Gastrocnemius medialis (tissue), 4 donors: ENCODE measurements at regions not wholly inside any gene's neighbourhood (a gene's known extent, or its start where the extent isn't known, plus 50 kb on each side); places are given as distances from the start of the nearest gene placed in this dataset.

Experiments
- ATAC-seq, 2 donors: fragments of 150-250 bp; one replicate each; pipeline ENCODE4 v1.9.1; 2016
- DNase-seq, 2 donors: peaks; one replicate each; pipeline ENCODE4 v3.0.0-alpha.2; 2019
- H3K27ac ChIP-seq, 4 donors: fragments of 200-600 bp; sonication (generic); 1 replicate in 1 of 4; 2 replicates in 3 of 4; pipeline ENCODE4 v1.5.1; 2016 to 2018; ENCODE audit warnings: mild to moderate bottlenecking in 2 of 4, moderate library complexity in 1 of 4
- H3K27me3 ChIP-seq, 3 donors: fragments of 200-600 bp; sonication (generic) in 2 of 3; 1 replicate in 1 of 3; 2 replicates in 2 of 3; pipeline versions ENCODE4 v1.5.1 to v1.6.0; 2016 to 2019; ENCODE audit warnings: mild to moderate bottlenecking in 1 of 3, moderate library complexity in 1 of 3
- H3K36me3 ChIP-seq, 2 donors: fragments of 200-600 bp; sonication (generic) in 1 of 2; one replicate each; pipeline ENCODE4 v1.5.1; 2017 to 2018
- H3K4me1 ChIP-seq, 2 donors: fragments of 200-600 bp; sonication (generic) in 1 of 2; one replicate each; pipeline ENCODE4 v1.5.1; 2016 to 2017; ENCODE audit warnings: mild to moderate bottlenecking in 2 of 2
- H3K4me3 ChIP-seq, 4 donors: fragments of 200-600 bp; sonication (generic) in 3 of 4; 1 replicate in 1 of 4; 2 replicates in 3 of 4; pipeline ENCODE4 v1.5.1; 2016 to 2019; ENCODE audit warnings: mild to moderate bottlenecking in 2 of 4
- H3K9me3 ChIP-seq, 3 donors: fragments of 200-600 bp; sonication (generic) in 2 of 3; 1 replicate in 1 of 3; 2 replicates in 2 of 3; pipeline ENCODE4 v1.5.1; 2016 to 2019
- POLR2A ChIP-seq, 2 donors: fragments of 450-650 bp; IDR thresholded peaks; one replicate each; pipeline ENCODE4 v1.6.1; 2017; ENCODE audit warnings: antibody characterized with exemption in 2 of 2, mild to moderate bottlenecking in 2 of 2, moderate library complexity in 2 of 2
- in situ Hi-C, 4 donors: fragments of 200-750 bp; cut with MboI; loops; one replicate each; pipeline versions ENCODE4 v1.15.0 to v1.8.0; 2017; ENCODE audit warnings: low sequenced_read_pairs in 4 of 4
- intact Hi-C: fragments of 100-400 bp; cut with DNase I; formaldehyde crosslinking; loops from one replicate; pipeline ENCODE4 v1.15.1; 2023; ENCODE audit warnings: low total_unique reads
- TF ChIP-seq, protein P1 (sequence below), 5 experiments: fragments of 450-650 bp in 3 of 5; fragments of 200-600 bp in 2 of 5; sonication (generic) in 2 of 5; IDR thresholded peaks in 4 of 5; conservative IDR thresholded peaks in 1 of 5; 1 replicate in 4 of 5; 2 replicates in 1 of 5; pipeline ENCODE4 v1.5.1; 2016 to 2019; ENCODE audit warnings: antibody characterized with exemption in 5 of 5, mild to moderate bottlenecking in 3 of 5, moderate library complexity in 3 of 5

DNA sequence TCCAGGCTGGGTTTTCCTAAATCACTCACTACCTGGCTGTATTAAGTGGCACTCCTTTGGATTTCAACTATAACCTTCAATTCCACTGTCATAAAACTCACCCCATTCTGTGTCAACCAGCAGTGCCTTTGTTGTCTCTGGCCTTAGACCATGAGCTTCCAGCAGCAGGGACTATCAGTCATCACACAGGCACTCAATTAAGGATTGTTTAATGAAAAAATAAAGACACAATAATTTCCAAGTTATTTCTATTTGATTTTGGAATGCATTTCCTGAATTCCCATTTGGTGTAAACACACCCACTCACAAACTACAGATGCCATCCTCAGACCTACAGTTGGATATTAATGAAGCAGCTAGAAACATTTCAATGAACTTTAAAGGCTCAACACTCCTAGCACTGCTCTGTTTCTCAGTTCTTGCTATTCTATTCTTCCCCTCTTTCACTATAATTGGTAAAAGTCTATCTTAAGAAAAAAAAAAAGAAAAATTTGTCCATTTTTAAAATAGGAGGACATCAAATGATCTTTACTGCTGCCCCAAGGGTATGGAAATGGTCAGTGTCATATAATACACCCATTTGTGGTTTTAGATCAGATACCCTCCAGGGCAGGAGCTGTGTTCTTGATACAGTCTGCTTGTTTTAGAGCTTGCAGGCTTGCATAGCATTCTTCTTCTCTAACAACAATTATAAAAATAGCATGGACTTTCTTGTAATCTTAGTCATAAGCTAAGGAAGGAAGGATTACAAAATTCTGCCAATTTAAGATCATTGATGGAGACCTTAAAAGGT, 156.4 kb downstream of the PTGER3 start:
- H3K4me1 ChIP-seq: no peaks in the 10 kb centered on the region
- no peaks in the 10 kb centered on the region for H3K27me3 ChIP-seq
- intact Hi-C loops (no loop called here), in situ Hi-C loops (no loop called here)
- H3K27ac ChIP-seq: no peak overlapping the region
- no peak for TF ChIP-seq POLR2A (IDR thresholded peaks at IDR 0.05)
- TF ChIP-seq, protein P1, sequence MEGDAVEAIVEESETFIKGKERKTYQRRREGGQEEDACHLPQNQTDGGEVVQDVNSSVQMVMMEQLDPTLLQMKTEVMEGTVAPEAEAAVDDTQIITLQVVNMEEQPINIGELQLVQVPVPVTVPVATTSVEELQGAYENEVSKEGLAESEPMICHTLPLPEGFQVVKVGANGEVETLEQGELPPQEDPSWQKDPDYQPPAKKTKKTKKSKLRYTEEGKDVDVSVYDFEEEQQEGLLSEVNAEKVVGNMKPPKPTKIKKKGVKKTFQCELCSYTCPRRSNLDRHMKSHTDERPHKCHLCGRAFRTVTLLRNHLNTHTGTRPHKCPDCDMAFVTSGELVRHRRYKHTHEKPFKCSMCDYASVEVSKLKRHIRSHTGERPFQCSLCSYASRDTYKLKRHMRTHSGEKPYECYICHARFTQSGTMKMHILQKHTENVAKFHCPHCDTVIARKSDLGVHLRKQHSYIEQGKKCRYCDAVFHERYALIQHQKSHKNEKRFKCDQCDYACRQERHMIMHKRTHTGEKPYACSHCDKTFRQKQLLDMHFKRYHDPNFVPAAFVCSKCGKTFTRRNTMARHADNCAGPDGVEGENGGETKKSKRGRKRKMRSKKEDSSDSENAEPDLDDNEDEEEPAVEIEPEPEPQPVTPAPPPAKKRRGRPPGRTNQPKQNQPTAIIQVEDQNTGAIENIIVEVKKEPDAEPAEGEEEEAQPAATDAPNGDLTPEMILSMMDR (IDR thresholded peaks at IDR 0.05 in 4 of 5, conservative IDR thresholded peaks at IDR 0.05 in 1 of 5): no peak
- H3K9me3 ChIP-seq: no peaks in the 10 kb centered on the region
- no peak for ATAC-seq
- no peak overlapping the region for H3K4me3 ChIP-seq
- H3K36me3 ChIP-seq: no peaks in the 10 kb centered on the region
- no peak for DNase-seq

DNA sequence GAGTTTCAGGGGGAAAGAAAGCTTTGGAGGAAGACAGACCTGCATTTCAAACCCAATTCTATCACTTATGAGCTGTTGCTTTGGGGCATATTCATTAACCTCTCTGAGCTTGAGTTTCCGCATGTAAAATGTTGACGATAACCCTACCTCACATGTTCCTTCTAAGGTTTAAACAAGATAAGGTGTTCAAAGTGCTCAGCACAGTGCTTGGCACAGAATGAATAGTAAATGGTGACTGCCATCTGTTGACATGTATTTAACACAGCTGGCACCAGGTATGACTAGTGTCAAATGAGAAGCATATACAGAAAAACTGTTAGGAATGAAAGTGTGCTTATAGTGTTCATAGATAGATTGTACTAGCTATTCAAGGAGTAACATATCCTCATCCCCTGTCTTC, 155.5 kb downstream of the PTGER3 start:
- ATAC-seq (no peak), DNase-seq (no peak)
- Histone ChIP-seq H3K4me3 (no peak overlapping the region), H3K9me3 (no peaks in the 10 kb centered on the region), H3K4me1 (no peaks in the 10 kb centered on the region), H3K27me3 (no peaks in the 10 kb centered on the region), H3K36me3 (no peaks in the 10 kb centered on the region), H3K27ac (no peak overlapping the region)
- intact Hi-C loops (no loop called here), in situ Hi-C loops (no loop called here)
- TF ChIP-seq, protein P1 (IDR thresholded peaks at IDR 0.05 in 4 of 5, conservative IDR thresholded peaks at IDR 0.05 in 1 of 5): no peak
- no peak for TF ChIP-seq POLR2A (IDR thresholded peaks at IDR 0.05)

DNA sequence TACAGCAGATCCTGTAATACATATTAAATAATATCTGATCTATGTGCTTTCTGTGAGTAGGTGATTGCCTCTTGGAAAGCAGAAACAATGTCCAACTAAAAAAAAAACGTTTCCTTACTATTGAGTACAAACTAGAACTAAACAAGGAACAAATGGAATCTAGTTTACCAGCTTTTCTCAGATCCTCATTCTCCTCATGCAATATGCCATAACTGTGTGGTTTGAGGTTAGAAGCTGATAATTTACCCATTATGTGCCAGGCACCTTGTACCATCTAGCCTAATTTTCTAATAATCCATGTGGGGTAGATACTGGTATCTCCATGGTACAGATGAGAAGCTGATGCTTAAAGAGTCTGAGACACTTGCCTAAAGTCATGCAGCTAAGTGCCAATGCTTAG, 154.7 kb downstream of the PTGER3 start:
- H3K4me3 ChIP-seq: no peak overlapping the region
- ATAC-seq: no peak
- H3K36me3 ChIP-seq: no peaks in the 10 kb centered on the region
- TF ChIP-seq POLR2A (IDR thresholded peaks at IDR 0.05): no peak
- TF ChIP-seq, protein P1 (IDR thresholded peaks at IDR 0.05 in 4 of 5, conservative IDR thresholded peaks at IDR 0.05 in 1 of 5): no peak
- no peaks in the 10 kb centered on the region for H3K27me3 ChIP-seq
- in situ Hi-C loops (no loop called here), intact Hi-C loops (no loop called here)
- H3K9me3 ChIP-seq: no peaks in the 10 kb centered on the region
- DNase-seq: no peak
- no peaks in the 10 kb centered on the region for H3K4me1 ChIP-seq
- no peak overlapping the region for H3K27ac ChIP-seq

DNA sequence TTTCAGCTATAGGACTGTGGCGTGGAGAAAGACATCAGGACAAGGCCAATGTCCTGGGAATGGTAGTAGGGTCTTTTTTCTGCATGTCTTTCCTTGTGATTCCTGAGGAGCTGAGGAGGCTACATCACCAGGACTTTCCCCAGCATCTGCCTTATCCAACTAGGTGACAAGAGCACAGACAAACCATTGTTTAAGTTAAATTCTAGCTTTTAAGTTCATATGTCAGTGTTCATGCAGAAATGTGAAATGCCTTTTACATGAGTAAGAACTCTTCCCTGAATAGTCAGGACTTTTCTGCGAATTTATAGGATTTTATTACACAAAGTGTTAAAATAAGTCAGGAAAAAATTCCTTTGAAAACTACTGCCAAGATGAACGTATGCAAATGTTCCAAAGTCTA, 154.2 kb downstream of the PTGER3 start:
- no peak for ATAC-seq
- no peaks in the 10 kb centered on the region for H3K4me1 ChIP-seq

More for the DNA sequence above, 154.2 kb downstream of the PTGER3 start:
- H3K27me3 ChIP-seq: no peaks in the 10 kb centered on the region
- H3K4me3 ChIP-seq: no peak overlapping the region
- H3K36me3 ChIP-seq: no peaks in the 10 kb centered on the region
- in situ Hi-C loops (no loop called here), intact Hi-C loops (no loop called here)
- no peak for TF ChIP-seq POLR2A (IDR thresholded peaks at IDR 0.05)
- TF ChIP-seq, protein P1 (IDR thresholded peaks at IDR 0.05 in 4 of 5, conservative IDR thresholded peaks at IDR 0.05 in 1 of 5): no peak
- DNase-seq: no peak
- no peak overlapping the region for H3K27ac ChIP-seq
- no peaks in the 10 kb centered on the region for H3K9me3 ChIP-seq
